ENCODE measurements at regions not wholly inside any gene's neighbourhood (a gene's known extent, or its start where the extent isn't known, plus 50 kb on each side); places are given as distances from the start of the nearest gene placed in this dataset.

DNA sequence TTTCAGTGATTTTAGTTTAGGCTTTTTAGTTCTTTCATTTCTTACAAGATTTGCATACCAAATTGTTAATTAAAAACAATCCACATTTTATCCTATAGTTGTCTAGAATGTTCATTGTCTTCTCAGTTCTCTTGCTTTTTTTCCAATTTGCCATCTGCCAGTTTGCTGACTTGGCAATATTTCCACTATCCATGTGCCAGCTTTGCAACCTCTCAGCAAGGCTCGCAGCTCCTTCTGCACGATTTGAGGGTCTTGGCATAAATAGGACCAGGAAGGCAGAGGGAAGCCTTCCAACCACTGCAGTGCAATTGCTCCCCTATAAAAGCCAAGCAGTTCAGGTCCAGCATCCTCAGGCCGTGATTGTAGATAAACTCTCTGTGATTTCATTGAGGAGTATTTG lies 306.8 kb upstream of the FMN2 start:
- DNase-seq (ENCODE audit: low spot score), result no peak
- no peak overlapping the region for H2AFZ ChIP-seq (replicated peaks)
- Mint-ChIP-seq H3K9me3 (peaks cover 5% of the 10 kb centered on the region), H3K27me3 (ENCODE audit: insufficient read depth, low read depth) (peaks cover 4% of the 10 kb centered on the region), H3K4me1 (no peaks in the 10 kb centered on the region), H3K4me3 (no peak overlapping the region), H3K36me3 (no peaks in the 10 kb centered on the region), H3K27ac (no peak overlapping the region)
- no peaks in the 10 kb centered on the region for H3F3A ChIP-seq (ENCODE audit: low read depth)
- peaks cover 3% of the 10 kb centered on the region for H3K4me1 ChIP-seq
- H3K9me3 ChIP-seq (ENCODE audit: low read depth), result no peaks in the 10 kb centered on the region
- H3K79me2 ChIP-seq (ENCODE audit: low read depth), result no peaks in the 10 kb centered on the region
- no peak overlapping the region for H3K4me2 ChIP-seq
- H3K27me3 ChIP-seq, result no peaks in the 10 kb centered on the region
- no peak overlapping the region for H3K9ac ChIP-seq
- no peak for TF ChIP-seq EZH2phosphoT487 (IDR thresholded peaks at IDR 0.05)
- TF ChIP-seq, protein P1, sequence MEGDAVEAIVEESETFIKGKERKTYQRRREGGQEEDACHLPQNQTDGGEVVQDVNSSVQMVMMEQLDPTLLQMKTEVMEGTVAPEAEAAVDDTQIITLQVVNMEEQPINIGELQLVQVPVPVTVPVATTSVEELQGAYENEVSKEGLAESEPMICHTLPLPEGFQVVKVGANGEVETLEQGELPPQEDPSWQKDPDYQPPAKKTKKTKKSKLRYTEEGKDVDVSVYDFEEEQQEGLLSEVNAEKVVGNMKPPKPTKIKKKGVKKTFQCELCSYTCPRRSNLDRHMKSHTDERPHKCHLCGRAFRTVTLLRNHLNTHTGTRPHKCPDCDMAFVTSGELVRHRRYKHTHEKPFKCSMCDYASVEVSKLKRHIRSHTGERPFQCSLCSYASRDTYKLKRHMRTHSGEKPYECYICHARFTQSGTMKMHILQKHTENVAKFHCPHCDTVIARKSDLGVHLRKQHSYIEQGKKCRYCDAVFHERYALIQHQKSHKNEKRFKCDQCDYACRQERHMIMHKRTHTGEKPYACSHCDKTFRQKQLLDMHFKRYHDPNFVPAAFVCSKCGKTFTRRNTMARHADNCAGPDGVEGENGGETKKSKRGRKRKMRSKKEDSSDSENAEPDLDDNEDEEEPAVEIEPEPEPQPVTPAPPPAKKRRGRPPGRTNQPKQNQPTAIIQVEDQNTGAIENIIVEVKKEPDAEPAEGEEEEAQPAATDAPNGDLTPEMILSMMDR (IDR thresholded peaks at IDR 0.05), result no peak
- no peak for TF ChIP-seq EZH2 (IDR thresholded peaks at IDR 0.05)
- H3K4me3 ChIP-seq, result no peak overlapping the region
- H3K36me3 ChIP-seq, result no peaks in the 10 kb centered on the region
- H4K20me1 ChIP-seq (ENCODE audit: low read depth), result no peaks in the 10 kb centered on the region
- H3K27ac ChIP-seq, result no peak overlapping the region

DNA sequence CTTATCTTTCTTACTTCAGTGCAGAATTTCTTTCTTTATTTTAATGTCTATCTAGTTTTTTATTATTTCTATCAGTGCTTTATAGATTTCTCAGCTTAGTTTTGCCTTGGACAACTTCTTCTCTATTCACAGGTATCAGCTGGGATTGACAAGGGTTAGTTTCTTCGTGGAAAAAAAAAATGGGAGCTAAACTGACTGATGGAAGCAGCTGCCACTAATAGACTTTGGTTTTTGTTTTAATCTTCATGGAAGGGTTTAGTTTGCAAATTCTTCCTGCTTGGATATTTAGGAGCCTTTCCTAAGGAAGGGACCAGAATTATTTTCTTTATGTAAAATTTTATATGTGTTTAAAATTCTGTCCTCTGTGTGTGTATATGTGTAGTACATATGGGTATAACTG lies 306.1 kb upstream of the FMN2 start:
- peaks cover 7% of the 10 kb centered on the region for H3K27me3 Mint-ChIP-seq (ENCODE audit: insufficient read depth, low read depth)
- Histone ChIP-seq H3K9ac (no peak overlapping the region), H3K79me2 (ENCODE audit: low read depth) (no peaks in the 10 kb centered on the region), H3K4me3 (no peak overlapping the region), H3K4me1 (peaks cover 3% of the 10 kb centered on the region), H3F3A (ENCODE audit: low read depth) (no peaks in the 10 kb centered on the region), H3K9me3 (ENCODE audit: low read depth) (no peaks in the 10 kb centered on the region), H4K20me1 (ENCODE audit: low read depth) (no peaks in the 10 kb centered on the region), H3K4me2 (no peak overlapping the region), H3K36me3 (no peaks in the 10 kb centered on the region), H3K27ac (no peak overlapping the region), H3K27me3 (no peaks in the 10 kb centered on the region), H2AFZ (replicated peaks) (no peak overlapping the region)
- H3K9me3 Mint-ChIP-seq, result peaks cover 7% of the 10 kb centered on the region
- no peaks in the 10 kb centered on the region for H3K4me1 Mint-ChIP-seq
- no peaks in the 10 kb centered on the region for H3K36me3 Mint-ChIP-seq
- no peak for DNase-seq (ENCODE audit: low spot score)
- no peak overlapping the region for H3K27ac Mint-ChIP-seq
- H3K4me3 Mint-ChIP-seq, result no peak overlapping the region
- TF ChIP-seq EZH2 (IDR thresholded peaks at IDR 0.05), result no peak
- TF ChIP-seq, protein P1 (IDR thresholded peaks at IDR 0.05), result no peak
- no peak for TF ChIP-seq EZH2phosphoT487 (IDR thresholded peaks at IDR 0.05)

DNA sequence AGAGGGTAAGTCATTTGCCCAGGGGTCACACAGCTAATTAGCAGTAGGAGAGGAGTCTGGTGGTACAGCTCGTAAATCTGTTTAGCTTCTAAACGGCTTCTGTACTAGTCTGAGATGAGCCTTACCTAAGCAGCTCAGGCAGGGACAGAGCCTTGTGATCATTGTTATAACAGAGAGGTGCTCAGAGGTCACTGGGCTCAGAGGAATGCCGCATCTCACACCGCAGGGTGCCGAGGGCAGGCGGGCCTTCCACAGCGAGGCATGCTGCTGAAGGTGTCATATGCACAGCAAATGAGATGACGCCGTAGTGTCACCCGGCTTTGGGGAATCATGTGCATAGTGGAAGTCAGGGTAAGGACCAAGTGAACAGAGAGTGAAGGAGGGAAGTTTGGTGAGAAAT lies 305.2 kb upstream of the FMN2 start:
- TF ChIP-seq, protein P1 (IDR thresholded peaks at IDR 0.05), result no peak
- TF ChIP-seq EZH2phosphoT487 (IDR thresholded peaks at IDR 0.05) (no peak), EZH2 (IDR thresholded peaks at IDR 0.05) (no peak)
- no peak overlapping the region for H3K4me3 Mint-ChIP-seq
- H3K9me3 Mint-ChIP-seq, result peaks cover 7% of the 10 kb centered on the region
- no peaks in the 10 kb centered on the region for H3K4me1 Mint-ChIP-seq
- Histone ChIP-seq H4K20me1 (ENCODE audit: low read depth) (no peaks in the 10 kb centered on the region), H2AFZ (replicated peaks) (no peak overlapping the region), H3K9ac (no peak overlapping the region), H3K4me1 (peaks cover 3% of the 10 kb centered on the region), H3K79me2 (ENCODE audit: low read depth) (no peaks in the 10 kb centered on the region), H3K4me3 (no peak overlapping the region), H3K27me3 (no peaks in the 10 kb centered on the region), H3K9me3 (ENCODE audit: low read depth) (no peaks in the 10 kb centered on the region), H3K36me3 (no peaks in the 10 kb centered on the region), H3F3A (ENCODE audit: low read depth) (no peaks in the 10 kb centered on the region), H3K4me2 (no peak overlapping the region), H3K27ac (no peak overlapping the region)
- DNase-seq (ENCODE audit: low spot score), result peak; percentile 67
- H3K36me3 Mint-ChIP-seq, result no peaks in the 10 kb centered on the region
- no peak overlapping the region for H3K27ac Mint-ChIP-seq
- peaks cover 9% of the 10 kb centered on the region for H3K27me3 Mint-ChIP-seq (ENCODE audit: insufficient read depth, low read depth)
